SHP77 treated with DMSO at 0.1 percent for 48 hours (cell line): ENCODE measurements at regions not wholly inside any gene's neighbourhood (a gene's known extent, or its start where the extent isn't known, plus 50 kb on each side); places are given as distances from the start of the nearest gene placed in this dataset.
"Not testable (repeated sequence)": the region's sequence is repeated elsewhere in the genome, so short reads cannot be mapped to it uniquely, and the experiment has no call there.

Experiments used
- DNase-seq: peaks from one replicate; lab custom pipeline; 2025; lab: John Stamatoyannopoulos, UW

DNA sequence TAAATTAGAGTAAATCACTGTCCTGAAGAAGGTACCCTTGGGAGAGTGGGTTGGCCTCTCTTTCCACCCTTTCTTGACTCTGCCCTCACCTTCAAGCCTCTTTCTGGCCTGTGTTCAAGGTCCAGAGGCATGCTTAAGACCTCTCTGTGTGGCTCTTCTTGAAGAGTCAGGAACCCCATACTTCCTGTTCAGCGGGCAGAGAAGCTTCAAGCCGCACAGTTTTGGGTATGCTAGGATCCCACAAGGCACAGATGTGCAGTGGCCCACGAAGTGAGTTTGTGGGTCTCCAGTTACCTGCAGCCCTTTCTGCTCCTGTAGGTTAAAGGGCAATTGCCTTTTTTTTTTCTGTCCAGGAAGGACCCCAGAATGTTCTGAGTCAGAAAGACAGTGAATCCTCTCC lies 113.7 kb downstream of the PPIAL4A start:
- not testable (repeated sequence) for DNase-seq

DNA sequence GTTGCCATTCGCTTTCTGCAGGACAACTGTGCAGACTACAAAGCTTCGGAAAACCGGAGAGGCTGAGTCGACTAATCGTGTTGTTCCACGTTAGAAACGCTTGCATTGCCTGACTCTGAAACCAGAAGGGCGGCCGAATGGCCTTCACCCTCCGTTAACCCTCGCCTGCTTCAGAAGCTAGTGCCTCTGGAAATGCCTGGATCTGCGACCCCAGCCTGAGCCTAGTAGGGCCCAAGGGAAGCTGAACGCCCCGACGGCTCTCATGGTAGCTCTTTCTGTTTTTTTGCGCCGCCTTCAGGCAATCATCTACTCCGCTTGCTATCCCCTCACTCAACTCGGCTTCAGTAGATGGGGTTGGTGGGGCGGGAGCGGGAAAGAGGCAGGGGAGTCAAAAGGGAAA lies 117.3 kb downstream of the PPIAL4A start:
- not testable (repeated sequence) for DNase-seq

DNA sequence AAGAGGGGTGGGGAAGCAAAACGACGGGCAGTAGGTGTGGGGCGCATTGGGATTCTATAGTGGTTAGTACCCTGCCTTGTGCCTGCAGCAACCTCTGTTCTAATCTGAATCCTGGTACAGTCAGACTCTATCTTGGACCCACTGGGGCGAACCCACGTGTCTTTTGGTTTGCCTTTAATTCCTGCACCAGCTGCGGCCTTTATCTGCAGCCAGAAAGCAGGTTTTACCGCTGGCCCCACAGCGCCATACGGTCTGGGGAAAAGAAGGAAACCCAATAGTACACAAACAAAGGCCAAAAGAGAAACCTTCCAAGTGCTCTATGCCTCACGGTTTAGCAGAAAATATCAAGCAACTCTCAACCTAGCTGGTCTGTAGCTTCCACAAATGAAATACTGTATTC lies 118.2 kb downstream of the PPIAL4A start:
- DNase-seq, result not testable (repeated sequence)

DNA sequence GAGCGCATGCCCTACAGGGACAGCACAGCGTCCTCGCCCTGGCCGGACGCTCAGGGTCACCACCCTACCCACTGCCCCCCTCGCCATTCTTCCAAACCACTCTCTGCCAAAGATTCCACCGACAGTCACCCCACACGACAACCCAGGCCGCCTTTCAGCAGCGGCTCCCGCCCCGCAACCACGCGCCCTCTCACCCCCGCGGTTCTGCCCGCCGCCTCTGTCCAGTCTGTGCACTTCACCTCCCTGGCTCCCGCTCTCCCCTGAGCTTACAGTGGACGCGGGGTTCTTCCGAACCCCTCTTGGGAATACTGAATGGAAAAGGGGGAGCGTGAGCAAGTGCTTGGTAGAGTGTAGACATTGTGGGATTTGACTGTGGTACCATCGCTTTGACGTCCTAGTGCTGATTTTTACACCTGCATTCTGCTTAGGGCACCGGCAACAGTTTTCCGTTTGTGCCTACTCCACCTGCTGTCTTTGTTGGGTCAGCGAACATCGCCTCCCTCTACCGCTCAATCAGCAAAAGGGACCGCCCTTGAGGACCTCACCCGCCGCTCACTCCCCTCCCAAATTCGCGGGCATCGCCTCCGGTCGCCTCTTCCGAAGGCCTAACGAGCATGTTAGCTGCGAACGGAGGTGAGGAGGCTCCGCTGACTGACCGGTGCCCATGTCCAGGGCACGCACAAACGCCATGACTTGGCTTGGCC lies 119.1 kb downstream of the PPIAL4A start:
- DNase-seq, result not testable (repeated sequence)

DNA sequence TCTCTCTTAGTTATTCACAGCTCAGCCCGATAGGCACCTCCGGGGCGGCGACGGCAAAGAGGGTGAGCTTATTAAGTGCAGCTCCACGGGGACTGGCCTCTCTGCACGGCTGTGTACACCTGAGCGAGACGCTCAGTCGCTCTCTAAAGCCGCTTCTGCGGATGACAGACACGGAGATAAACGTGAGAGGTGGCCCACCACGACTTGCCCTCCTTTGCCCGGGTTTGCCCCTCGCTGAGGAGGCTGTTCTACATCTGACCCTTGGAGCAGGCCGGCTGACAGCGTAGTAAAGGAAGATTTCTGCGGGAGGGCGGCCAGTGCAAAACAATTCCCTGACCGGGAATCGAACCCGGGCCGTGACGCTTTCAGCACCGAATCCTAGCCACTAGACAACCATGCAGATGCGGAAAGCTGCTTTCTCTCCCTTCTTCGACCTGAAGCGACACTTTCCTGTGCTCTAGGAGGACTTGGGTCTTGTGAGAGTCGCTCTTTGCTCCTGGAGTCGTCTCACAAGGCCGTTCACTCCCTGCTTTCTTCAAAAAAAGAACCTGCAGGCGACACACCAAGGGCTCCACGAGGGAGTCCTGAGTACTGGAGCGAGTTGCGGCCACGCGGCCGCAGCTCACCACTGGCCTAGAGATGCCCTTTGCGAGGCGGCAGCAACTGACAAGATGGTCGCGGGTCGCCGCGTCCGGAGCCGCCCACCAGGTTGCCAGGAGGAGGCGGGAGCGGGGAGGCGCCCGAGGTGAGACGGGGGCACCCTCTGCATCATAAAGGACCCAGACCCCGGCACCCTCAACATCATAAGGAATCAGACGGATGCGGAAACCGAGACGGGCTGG lies 119.9 kb downstream of the PPIAL4A start:
- not testable (repeated sequence) for DNase-seq

DNA sequence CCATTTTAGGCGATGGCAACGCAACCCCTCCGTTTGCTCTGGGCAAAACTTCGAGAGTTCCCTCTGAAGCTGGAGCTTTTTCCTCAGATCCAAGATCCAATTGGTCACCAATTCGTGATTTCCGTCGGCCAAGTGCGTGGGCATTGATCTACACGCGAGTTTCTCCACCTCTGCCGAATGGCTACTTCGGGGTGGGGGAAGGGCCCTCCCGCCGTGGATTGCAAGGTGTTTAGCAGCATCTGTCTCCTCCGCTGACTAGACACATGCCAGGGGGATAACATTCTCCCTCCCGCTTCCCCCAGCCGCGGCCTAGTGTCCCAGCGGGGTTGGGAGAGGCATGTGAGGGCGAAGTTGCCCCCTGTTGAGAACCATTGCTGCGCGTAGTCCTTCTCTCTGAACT lies 120.6 kb downstream of the PPIAL4A start:
- DNase-seq, result not testable (repeated sequence)

DNA sequence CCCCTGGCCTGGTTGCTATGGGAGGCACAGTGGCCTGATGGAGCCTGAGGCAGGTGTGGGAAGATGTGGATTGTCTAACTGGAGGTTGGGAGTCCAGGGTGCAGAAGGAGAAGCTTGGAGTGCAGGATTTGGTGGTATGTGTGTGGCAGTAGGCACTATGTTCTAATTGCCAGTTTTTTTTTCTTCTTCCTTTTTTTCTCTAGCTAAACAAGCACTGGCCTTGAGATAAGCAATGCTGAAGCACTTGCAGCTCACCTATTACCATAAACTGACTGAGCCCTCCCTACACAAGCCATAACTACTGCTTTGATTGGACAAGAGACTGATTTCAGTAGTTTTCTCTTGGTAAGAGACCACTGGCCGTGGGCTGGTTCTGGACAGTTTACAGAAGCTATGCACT lies 123.6 kb downstream of the PPIAL4A start:
- not testable (repeated sequence) for DNase-seq

DNA sequence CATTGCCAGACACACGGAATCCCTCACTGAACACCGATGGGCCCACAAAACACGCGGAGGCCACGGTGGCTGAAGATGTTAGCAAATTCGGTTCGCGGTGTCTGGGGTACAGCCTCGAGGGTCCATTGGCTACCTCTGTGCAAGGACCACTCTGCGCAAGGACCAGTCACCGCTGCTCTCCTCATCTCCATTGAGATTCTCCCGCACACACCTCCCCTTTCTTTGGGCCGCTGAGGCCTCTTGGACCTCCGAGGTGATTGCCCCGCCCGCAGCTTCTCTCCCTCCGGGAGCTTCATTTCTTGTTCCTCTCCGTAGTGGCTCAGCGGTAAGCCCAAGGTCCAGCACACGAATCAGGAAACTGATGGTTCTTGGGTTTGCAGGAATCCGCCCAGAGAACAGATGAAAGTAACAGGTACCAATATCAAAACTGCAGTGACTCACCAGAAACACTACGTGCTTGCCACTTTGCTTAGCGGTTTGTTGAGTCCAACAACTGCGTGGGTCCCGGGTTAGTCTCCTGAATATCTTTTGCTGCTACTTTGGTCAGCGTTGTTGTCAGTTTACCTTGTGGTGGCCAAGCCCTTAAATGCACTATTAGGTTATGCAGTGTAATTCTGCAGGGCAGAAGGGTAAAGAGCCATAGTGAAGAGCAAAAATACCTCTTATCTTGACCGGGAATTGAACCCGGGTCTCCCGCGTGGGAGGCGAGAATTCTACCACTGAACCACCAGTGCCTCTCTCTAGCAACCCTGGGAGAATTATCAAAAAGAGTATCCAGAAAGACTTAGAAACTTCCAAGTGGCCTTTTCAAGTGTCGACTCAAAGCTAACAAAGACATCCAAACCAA lies 126.8 kb downstream of the PPIAL4A start:
- DNase-seq, result peak; percentile 73

DNA sequence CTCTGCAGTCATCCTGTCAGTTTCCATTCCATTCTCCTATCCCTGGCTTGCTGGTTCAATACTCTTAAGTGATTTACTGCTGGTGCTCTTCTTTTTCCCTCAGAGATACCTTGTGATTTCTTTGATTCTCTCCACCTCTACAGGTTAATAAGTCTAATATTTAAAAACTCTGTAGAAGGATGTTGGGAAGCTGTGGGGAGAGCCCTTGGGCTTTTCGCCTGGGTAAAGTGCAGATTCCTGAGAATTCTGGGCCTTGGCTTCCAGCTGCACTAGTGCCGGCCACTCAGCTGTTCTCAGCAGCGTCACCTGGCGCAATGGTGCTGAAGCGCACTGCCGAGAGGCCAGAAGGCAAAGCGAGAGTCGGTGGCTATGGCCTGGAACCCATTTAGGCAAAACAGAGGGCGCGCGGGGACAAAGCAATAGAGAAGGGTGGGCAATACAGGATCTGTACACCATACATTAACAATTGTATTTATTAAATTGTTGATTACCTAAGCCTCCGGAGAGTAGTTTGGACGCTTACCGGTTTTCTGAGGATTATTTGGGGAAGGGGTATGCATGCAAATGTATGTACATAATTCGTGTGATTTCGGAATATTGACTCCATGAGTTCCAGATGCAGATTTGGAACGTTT lies 130.3 kb downstream of the PPIAL4A start:
- DNase-seq, result not testable (repeated sequence)

DNA sequence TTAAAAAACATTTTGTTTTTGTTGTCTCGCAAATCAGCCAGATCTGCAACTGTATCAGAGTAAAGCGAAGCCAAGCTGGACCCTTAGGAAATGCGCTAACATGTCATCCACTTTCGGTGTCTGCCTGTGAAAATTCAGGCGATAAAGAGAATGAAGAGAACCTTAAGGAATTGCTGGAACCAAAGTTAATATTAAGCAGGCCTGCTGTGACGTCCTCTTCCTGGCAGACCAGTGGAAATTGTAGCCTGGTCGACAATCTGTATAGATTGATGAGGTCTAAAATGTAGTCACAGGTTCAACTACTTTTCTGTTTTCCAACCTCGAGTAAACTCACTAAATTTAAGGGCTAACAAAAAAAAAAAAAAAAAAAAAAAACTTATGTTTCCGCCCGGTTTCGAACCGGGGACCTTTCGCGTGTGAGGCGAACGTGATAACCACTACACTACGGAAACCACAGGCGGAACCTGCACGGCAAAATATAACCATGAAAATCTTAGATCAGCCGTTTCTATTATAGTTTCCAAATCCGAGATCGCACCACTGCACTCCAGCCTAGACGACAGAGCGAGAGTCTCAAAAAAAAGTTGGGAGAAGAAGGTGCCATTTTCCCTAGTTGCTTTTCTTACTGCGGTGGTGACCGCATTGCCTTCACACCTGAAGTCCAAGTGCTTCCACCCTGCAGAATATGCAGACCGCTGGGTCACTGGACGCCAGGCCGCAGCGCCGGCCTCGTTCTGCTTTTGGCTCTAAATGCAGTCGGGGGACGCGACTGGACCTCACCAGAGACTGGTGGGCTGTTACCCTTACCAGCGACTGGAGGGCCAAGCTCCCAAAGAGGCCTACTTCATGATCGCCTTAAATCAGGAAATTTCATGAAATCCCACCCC lies 131.0 kb downstream of the PPIAL4A start:
- peak; percentile 51 for DNase-seq

DNA sequence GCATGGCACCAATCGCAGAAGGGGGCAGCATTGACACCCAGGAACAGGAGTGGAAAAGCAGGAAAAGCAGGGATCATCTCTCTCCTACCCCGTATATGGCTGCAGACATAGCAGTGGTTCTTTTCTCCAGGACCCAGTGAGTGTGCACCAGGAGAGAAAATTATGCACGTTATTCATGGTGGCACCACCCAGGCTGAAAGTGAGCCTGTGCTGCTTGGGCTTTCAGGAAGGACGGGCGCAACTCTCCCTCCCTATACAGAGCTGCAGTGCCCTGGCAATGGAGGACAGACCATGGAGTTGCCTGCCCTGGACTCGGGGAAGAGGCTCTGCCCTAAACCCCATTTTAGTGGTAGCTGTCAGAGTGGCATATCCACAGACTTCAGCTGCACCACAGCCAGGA lies 132.1 kb downstream of the PPIAL4A start:
- not testable (repeated sequence) for DNase-seq

DNA sequence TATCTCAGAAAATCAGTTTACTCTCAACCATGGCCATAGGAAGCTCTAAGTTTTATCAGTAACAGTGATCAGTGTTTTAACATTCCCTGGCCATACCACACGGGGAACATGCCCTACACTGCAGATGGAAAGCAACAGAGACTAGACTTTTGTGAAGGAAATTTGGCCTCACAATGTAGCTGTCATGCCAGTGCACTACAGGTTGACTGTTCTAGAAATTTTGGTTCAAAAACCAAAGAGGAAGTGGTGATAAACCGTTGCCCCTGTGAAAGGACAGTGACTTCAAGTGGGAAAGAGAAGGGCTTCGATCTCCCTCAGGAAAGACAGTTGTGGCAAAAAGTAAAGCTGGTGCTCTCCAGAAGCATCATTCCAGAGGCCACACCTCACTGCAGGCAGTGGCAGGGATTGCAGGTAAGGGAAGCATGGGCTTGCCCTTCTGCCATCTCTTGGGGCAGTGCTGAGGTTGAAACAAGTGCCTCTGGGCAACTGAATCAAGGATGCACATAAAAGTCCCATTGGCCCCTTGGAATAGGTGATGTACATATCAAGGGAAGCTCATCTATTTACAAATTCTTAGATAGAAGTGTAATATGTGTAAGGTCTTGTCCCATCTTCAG lies 143.4 kb downstream of the PPIAL4A start:
- not testable (repeated sequence) for DNase-seq

DNA sequence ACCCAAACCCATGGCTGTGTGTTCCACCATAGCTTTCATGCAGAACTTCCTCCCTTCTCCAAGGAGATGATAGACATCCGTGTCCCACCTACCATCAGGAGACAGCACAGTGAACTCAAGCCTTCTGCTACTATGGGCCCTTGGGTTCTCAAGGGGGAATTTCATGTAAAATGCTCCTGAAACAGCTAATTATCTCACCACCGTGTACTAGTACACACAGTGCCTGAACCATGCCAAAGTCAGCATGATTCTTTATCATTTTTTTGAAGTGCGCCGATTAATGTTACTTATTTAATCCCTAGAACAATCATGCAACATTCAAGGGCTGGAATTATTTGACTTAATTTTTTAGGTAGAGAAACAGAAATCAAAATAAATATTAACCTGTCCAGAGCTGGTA lies 147.2 kb downstream of the PPIAL4A start:
- DNase-seq, result not testable (repeated sequence)

DNA sequence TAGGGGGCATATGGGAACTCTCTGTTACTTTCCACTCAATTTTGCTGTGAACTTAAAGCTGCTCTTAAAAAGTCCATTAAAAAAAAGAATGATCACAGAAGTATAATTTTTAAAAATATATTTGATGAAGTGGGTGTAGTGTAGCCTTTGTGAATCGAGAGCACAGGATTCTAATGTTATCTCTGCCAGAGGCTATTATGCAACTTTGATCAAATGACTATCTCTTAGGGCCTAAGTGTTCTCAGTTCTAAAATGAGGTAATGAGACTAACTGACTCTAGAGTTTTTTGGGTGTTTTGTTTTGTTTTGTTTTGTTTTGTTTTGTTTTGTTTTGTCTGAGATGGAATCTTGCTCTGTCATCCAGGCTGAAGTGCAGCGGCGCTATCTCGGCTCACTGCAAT lies 143.2 kb downstream of the FAM72B start:
- DNase-seq, result not testable (repeated sequence)

DNA sequence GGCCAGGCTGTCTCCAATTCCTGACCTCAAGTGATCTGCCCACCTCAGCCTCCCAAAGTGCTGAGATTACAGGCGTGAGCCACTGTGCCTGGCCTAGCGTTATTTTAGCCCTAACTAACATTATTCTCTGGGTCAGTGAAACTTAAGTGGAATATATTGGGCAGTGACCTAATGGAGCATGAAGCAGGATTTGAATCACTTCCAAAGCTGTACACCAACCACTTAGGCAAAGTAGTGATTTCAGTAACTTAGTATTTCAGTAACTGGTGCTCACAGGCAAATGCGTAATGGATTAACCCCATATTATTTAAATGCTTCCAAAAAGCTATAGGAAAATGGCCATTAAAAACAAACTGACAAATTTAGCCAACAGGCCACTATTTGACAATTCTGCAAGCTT lies 142.6 kb downstream of the FAM72B start:
- not testable (repeated sequence) for DNase-seq

DNA sequence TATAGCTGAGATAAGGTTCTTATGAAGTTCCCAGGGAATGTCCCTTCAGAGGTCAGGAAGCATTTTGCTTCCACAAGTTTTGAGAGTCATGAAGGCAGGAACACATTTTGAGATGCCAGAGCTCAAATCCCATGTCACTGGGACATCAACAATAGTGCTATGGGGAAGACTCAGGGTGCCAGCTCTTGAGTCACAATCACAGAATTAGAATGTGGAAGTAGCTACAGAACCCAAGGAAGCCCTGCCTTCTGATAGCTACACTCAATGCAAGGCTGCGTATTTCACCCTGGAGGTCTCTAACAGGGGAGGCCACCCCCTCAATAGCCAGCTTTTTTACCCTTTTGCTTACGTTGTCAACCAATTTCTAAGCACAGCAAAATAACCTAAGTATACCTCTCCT lies 141.3 kb downstream of the FAM72B start:
- not testable (repeated sequence) for DNase-seq

DNA sequence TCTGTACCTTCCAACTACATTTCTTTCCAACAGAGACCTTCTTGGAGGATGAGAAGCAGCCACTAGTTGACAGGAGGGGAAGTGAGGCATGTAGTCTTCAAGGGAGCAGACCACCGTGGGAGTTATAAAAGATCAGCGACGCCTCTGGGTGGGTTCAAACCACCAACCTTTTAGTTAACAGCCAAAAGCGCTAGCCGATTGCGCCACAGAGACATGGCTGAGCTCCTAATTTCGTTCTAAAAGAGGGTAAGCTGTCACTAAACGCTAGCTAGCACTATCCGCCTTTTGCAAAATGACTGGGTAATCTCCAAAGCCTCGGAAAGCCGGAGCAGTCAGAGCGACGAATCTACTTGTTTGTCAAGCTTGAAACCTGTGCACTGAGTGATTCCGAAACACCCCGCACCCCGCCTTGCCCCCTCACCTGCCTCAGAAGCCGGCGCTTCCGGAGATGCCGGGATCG lies 135.8 kb downstream of the FAM72B start:
- DNase-seq, result not testable (repeated sequence)

DNA sequence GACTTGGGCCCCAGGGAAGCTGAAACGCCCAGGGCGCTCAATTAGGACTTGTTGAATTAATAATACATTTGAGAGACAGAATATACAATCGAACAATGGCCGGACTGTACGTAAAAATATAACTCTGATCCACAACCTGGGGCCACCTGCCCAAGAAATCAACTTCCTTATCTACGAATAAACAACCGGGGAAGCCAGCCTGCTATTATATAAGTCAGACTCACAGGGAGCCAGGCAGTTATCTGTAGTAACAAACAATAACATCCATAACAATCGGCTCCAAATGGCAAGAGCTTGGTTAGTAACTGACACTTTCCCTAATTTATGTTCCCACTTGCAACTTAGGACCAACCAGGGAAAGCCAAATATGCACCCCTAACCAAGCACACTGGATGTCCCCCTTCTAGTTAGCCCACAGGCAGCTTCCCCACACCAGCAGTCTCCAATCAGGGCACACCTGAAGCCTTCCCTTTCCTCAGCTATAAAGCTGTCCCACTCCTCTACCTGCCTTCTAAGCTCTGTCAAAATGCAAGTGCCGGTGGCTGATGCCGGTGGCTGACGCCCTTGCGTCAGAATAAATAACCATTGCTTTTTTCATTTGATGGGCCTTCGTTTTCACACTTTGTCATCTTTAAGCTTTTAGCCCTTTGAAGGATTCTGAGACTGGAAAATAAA lies 135.2 kb downstream of the FAM72B start:
- DNase-seq, result not testable (repeated sequence)

DNA sequence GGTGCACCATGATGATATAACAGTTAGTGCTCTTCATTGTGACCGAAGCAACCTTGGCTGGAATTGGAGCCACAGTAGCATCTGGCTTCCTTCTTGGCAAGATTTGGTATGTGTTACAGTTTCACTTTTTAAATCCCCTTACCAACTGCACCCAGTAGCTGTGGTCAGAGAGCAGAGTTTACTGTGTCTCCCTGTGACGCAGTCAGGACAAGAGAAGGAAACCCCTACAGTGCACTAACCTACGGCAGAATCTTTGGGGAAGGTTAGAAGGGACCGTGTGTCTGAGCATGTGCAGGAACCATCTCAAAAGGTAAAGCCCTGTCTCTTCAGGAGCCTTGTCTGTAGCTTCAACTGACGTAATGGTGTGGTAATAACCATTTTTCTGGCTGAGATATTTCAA lies 134.0 kb downstream of the FAM72B start:
- not testable (repeated sequence) for DNase-seq
